Ishikawa (cell line): ENCODE measurements at regions not wholly inside any gene's neighbourhood (a gene's known extent, or its start where the extent isn't known, plus 50 kb on each side); places are given as distances from the start of the nearest gene placed in this dataset.

Experiments used
- CEBPB ChIP-seq: IDR thresholded peaks from 2 replicates; pipeline ENCODE4 v1.6.1; 2012
- CREB1 ChIP-seq: IDR thresholded peaks from 2 replicates; pipeline ENCODE4 v1.6.1; 2012; ENCODE audit warnings: low read depth
- EGR1 ChIP-seq: IDR thresholded peaks from 2 replicates; pipeline ENCODE4 v1.6.1; 2012
- EP300 ChIP-seq: IDR thresholded peaks from 2 replicates; pipeline ENCODE4 v1.6.1; 2012; ENCODE audit warnings: borderline replicate concordance
- FOXM1 ChIP-seq: IDR thresholded peaks from 2 replicates; pipeline ENCODE4 v1.6.1; 2012; ENCODE audit warnings: low read depth, borderline replicate concordance
- MAX ChIP-seq: IDR thresholded peaks from 2 replicates; pipeline ENCODE4 v1.6.1; 2012
- NFIC ChIP-seq: IDR thresholded peaks from 2 replicates; pipeline ENCODE4 v1.6.1; 2012
- RAD21 ChIP-seq: IDR thresholded peaks from 2 replicates; pipeline ENCODE4 v1.6.1; 2012; ENCODE audit warnings: low read depth
- TAF1 ChIP-seq: IDR thresholded peaks from 2 replicates; pipeline ENCODE4 v1.6.1; 2012; ENCODE audit warnings: low read depth, mild to moderate bottlenecking
- TCF12 ChIP-seq: IDR thresholded peaks from 2 replicates; pipeline ENCODE4 v1.6.1; 2012; ENCODE audit warnings: low read depth
- TEAD4 ChIP-seq: IDR thresholded peaks from 2 replicates; pipeline ENCODE4 v1.6.1; 2012
- USF1 ChIP-seq: IDR thresholded peaks from 2 replicates; pipeline ENCODE4 v1.6.1; 2012
- YY1 ChIP-seq: IDR thresholded peaks from 2 replicates; pipeline ENCODE4 v1.6.1; 2012; ENCODE audit warnings: low read depth
- ZBTB7A ChIP-seq: IDR thresholded peaks from 2 replicates; pipeline ENCODE4 v1.6.1; 2012; ENCODE audit warnings: low read depth
- TF ChIP-seq, protein P1 (sequence below): IDR thresholded peaks from 2 replicates; pipeline ENCODE4 v1.6.1; 2012; ENCODE audit warnings: low read depth, mild to moderate bottlenecking

GRCh38 chr3:56916716-56917360, 115.1 kb upstream of the ARHGEF3 start:
- TF ChIP-seq ZBTB7A (no peak), TCF12 (no peak), FOXM1 (no peak), MAX (no peak), EGR1 (no peak), TEAD4 (no peak), NFIC (no peak), CEBPB (no peak), CREB1 (no peak), TAF1 (no peak)
- TF ChIP-seq, protein P1, sequence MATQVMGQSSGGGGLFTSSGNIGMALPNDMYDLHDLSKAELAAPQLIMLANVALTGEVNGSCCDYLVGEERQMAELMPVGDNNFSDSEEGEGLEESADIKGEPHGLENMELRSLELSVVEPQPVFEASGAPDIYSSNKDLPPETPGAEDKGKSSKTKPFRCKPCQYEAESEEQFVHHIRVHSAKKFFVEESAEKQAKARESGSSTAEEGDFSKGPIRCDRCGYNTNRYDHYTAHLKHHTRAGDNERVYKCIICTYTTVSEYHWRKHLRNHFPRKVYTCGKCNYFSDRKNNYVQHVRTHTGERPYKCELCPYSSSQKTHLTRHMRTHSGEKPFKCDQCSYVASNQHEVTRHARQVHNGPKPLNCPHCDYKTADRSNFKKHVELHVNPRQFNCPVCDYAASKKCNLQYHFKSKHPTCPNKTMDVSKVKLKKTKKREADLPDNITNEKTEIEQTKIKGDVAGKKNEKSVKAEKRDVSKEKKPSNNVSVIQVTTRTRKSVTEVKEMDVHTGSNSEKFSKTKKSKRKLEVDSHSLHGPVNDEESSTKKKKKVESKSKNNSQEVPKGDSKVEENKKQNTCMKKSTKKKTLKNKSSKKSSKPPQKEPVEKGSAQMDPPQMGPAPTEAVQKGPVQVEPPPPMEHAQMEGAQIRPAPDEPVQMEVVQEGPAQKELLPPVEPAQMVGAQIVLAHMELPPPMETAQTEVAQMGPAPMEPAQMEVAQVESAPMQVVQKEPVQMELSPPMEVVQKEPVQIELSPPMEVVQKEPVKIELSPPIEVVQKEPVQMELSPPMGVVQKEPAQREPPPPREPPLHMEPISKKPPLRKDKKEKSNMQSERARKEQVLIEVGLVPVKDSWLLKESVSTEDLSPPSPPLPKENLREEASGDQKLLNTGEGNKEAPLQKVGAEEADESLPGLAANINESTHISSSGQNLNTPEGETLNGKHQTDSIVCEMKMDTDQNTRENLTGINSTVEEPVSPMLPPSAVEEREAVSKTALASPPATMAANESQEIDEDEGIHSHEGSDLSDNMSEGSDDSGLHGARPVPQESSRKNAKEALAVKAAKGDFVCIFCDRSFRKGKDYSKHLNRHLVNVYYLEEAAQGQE, result no peak

GRCh38 chr3:56915966-56916586, 114.3 kb upstream of the ARHGEF3 start:
- no peak for TF ChIP-seq TAF1
- no peak for TF ChIP-seq EP300
- TF ChIP-seq CEBPB, result no peak

DNA sequence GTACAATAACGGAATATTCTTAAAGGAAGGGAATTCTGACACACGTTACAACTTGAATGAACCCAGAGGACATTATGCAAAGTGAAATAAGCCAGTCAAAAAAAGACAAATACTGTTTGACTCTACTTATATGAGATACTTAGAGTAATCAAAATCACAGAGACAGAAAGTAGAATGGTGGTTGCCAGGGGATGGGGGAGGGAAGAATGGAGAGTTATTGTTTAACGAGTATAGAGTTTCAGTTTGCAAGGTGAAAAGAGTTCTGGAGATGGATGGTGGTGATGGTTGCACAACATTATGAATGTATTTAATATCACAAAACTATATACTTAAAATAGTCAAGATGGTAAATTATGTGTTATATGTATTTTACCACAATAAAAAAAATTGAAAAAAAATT, 112.9 kb upstream of the ARHGEF3 start:
- TF ChIP-seq CEBPB (no peak), USF1 (no peak), FOXM1 (no peak), EP300 (no peak), ZBTB7A (no peak), RAD21 (no peak), TCF12 (no peak), NFIC (no peak), MAX (no peak), YY1 (no peak), TAF1 (no peak), EGR1 (no peak), TEAD4 (no peak), CREB1 (no peak)
- TF ChIP-seq, protein P1, result no peak

DNA sequence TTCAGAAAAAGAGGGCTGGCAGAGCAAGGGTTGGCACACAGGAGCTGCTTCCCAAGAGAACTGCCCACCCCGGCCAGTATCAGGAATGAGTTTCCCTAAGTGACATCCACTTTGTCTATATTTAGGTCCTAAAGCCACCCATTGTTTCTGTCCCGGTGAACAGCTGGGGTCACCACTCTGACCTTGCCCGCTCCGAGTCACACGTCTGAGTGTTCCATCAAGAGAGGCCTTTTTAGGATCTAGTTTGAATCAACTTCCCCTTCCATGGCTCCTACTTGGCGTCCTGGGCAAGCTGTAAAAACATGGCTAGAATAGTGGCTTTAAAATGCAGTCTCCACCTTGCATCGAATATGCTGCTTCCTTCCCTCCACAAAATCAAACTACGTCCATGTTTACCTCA, 109.6 kb upstream of the ARHGEF3 start:
- TF ChIP-seq YY1 (no peak), MAX (no peak), TAF1 (no peak), NFIC (no peak), EP300 (no peak), CREB1 (no peak), ZBTB7A (no peak)
- TF ChIP-seq, protein P1, result no peak

DNA sequence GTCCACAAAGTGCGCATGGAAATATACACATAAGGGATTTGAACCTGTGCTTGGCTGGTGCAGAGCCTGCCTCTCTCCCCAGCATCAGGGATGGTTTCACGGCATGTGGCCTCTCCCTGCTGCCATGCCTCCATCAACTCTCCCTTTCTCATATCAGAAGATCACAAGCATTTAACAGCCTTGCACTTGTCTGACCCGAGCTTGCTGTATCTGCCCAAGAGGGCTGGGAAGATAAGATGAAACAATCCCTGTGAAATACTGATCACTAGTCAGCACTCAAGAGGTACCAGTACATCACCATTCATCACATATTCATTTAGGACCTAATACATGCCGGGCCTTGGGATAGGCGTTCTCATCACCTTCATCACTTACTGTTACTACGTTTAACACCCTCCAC, 107.6 kb upstream of the ARHGEF3 start:
- TF ChIP-seq TEAD4, result no peak
- TF ChIP-seq CEBPB, result no peak
- TF ChIP-seq EP300, result no peak
- no peak for TF ChIP-seq TAF1
- TF ChIP-seq RAD21, result no peak
- TF ChIP-seq EGR1, result no peak
- TF ChIP-seq MAX, result no peak
- TF ChIP-seq FOXM1, result no peak
- no peak for TF ChIP-seq ZBTB7A
- no peak for TF ChIP-seq CREB1
- TF ChIP-seq YY1, result no peak
- no peak for TF ChIP-seq NFIC
- TF ChIP-seq TCF12, result no peak
- TF ChIP-seq USF1, result no peak
- TF ChIP-seq, protein P1, result no peak
